GM21515 (cell line): ENCODE measurements at regions not wholly inside any gene's neighbourhood (a gene's known extent, or its start where the extent isn't known, plus 50 kb on each side); places are given as distances from the start of the nearest gene placed in this dataset.

Experiments used
- ATAC-seq: cut with Tn5 transposase; IDR thresholded peaks from one replicate; pipeline ENCODE4 v1.9.1; 2021; ENCODE audit not compliant: unreplicated experiment

GRCh38 chr14:58808828-58809227, 171.1 kb downstream of the DACT1 start:
- ATAC-seq: no peak

- ATAC-seq: no peak
Measured at GRCh38 chr14:58809520-58809919, 171.8 kb downstream of the DACT1 start.

DNA sequence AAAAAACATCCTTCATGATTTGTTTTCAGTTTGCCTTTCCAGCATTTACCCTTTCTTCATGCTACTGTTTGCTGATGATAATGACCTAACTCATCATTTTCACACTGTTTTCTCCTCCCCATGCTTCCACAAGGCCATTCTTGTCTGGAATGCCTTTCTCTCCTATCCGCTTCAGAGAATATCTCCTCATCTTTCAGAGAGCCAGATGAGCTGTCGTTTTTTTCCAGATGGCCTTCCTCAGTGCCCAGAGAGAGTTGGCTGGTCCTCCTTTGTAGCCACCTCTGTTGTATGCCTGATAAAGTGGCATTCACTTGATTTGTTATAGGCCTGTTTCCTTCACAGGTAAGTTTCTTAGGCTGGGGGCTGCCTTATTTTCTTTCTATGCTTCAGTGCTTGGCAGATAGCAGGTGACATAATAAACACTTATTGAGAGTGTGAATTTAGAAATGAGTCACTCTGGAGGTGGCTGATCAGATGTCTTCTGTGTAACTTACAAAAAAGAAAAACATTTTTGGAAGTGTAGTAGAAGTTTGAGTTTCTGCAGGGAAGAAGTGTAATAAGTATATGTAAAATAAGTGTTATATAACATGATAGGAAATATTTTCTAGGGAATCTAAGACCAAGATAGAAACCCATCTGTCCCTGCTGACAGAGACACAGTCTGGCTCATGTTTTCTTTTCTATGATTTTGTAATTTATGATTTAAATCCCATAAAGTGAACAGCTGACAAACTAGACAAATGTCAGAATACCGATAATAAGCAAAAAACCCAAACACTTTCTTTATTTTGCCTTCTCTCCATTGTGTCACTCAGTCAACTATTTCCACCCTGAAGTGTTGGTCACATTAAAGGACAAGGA, 174.5 kb downstream of the DACT1 start:
- no peak for ATAC-seq

- ATAC-seq: no peak
Measured at GRCh38 chr14:58813745-58814144, 176.0 kb downstream of the DACT1 start.

GRCh38 chr14:58814466-58814865, 176.7 kb downstream of the DACT1 start:
- ATAC-seq: no peak

GRCh38 chr14:58815161-58815701, 177.5 kb downstream of the DACT1 start:
- no peak for ATAC-seq

GRCh38 chr14:58815794-58816193, 178.0 kb downstream of the DACT1 start:
- ATAC-seq: no peak

GRCh38 chr14:58816416-58817115, 178.8 kb downstream of the DACT1 start:
- no peak for ATAC-seq

- no peak for ATAC-seq
Measured at GRCh38 chr14:58817846-58818245, 180.1 kb downstream of the DACT1 start.

DNA sequence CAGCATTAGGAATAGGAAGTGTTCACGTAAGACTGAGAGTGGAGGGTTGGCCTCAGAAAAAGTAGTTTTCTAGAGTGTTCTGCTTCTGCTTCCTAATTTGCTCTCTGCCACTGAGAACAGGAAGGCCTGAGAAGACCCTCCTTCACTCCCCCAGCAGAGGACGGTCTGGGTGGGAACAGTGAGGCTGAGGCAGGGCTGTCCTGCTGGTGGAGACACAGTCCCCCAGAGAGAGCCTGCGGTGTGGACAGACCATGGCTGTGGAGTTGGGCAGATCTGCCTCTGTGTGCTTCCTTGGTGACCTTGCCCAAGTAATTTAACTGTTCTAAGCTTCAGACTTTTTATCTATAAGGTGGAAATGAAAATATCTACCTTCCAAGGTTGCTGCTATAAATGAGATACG, 182.3 kb downstream of the DACT1 start:
- ATAC-seq: no peak

- ATAC-seq: no peak
Measured at GRCh38 chr14:58821421-58821820, 183.7 kb downstream of the DACT1 start.

GRCh38 chr14:58822856-58823255, 185.1 kb downstream of the DACT1 start:
- ATAC-seq: no peak

DNA sequence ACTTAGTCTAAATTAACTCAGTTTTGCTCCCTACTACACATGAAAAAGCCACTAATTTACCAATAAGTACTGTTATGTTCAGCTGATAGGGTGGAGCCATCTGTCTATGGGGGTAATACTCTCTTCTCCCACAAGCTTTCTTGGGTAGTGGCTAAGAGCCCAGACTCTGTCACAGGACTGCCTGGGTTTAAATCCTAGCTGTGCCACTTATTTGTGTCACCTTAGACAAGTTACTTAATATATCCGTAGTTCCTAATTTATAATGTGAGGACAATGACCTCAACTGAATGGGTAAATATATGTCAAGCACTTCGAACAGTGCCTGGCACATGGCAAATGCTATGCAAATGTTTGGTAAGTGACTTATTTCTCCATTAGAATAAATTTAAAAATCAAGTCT, 185.6 kb downstream of the DACT1 start:
- ATAC-seq: no peak

GRCh38 chr14:58824106-58824505, 186.3 kb downstream of the DACT1 start:
- ATAC-seq: no peak

DNA sequence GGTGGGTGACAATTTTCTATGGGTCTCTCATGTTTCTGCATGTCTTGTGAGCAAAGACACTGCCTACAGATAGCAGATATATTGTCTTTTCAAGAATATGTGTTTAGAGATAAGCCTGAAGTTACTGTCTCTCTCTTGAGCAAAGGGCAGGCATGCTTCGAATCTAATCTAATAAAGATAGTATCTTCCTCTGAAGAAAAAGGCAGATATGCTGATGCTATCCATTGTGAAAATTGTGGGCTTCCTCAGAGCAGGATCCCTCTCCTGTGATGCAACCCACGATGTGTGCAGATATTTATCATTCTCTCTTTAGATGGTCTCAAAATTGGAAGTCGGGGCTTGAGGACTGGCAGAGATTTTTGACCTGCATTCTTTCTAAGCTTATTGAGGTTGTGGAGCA, 187.0 kb downstream of the DACT1 start:
- no peak for ATAC-seq

- no peak for ATAC-seq
Measured at GRCh38 chr14:58825606-58826005, 187.8 kb downstream of the DACT1 start.

GRCh38 chr14:58826845-58827686, 189.3 kb downstream of the DACT1 start:
- ATAC-seq: no peak

DNA sequence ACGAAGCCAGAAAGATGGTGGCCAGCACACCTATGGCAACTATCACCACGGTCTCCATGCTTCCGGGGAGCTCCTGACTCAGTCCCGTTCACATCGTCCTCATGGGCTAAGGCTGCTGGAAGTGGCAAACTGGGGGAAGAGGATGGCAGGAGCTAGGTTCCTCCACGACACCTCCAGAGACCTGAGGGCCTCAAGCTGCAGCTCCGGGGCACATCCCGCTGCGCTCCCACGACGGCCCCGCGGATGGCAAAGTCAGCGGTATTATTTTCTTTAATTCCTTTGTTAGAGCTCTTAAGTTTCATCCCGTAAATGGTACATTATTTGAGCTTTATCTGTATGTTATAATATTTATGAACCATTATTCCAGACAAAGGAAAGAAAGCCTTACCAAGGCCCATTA, 190.5 kb downstream of the DACT1 start:
- ATAC-seq: no peak

- no peak for ATAC-seq
Measured at GRCh38 chr14:58829594-58829993, 191.8 kb downstream of the DACT1 start.

DNA sequence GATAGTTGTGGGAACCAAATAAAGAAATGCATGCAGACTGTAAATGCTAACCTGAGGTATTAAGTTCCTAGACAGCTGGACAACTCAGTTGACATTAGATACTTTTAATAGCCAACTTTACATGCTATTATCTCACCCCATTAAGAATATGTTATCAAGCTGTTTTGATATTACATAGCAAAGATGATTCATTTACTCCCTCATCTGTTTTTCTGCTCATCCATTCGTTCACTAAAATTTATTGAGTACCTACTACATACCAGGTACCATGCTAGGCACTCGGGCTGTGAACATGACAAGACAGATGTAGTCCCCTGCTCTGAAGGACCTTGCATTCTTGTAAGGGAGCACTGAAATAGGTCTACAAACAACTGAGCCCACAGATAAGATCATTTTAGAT, 192.4 kb downstream of the DACT1 start:
- no peak for ATAC-seq

DNA sequence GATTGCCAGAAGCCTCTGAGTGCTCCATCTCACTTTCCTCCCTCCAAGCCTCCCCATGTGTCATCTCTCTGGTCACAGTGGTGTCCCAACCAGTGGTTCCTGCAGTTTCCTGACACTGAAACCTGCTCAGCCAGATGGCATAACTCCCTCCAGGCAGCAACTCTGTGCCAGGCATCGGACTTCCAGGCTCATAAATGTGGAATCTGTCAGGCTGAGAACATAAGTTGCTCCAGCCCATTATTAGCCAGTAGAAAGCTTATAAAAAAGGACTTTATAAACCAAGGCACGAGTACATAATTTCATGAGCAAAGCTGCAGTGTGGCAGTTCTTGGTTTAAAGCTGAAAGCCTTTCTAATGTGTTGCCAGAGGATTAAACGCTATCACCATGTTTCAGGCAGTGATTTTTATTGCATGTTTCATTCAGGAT, 194.3 kb downstream of the DACT1 start:
- no peak for ATAC-seq
